NCI-H1436 (cell line): ENCODE measurements at regions not wholly inside any gene's neighbourhood (a gene's known extent, or its start where the extent isn't known, plus 50 kb on each side); places are given as distances from the start of the nearest gene placed in this dataset.
"Not testable (repeated sequence)": the region's sequence is repeated elsewhere in the genome, so short reads cannot be mapped to it uniquely, and the experiment has no call there.

Source experiments
- DNase-seq: peaks from one replicate; lab custom pipeline; 2025; lab: John Stamatoyannopoulos, UW

- DNase-seq: no peak
Observed at GRCh38 chr2:63740020-63740419, 101.7 kb upstream of the UGP2 start.

DNA sequence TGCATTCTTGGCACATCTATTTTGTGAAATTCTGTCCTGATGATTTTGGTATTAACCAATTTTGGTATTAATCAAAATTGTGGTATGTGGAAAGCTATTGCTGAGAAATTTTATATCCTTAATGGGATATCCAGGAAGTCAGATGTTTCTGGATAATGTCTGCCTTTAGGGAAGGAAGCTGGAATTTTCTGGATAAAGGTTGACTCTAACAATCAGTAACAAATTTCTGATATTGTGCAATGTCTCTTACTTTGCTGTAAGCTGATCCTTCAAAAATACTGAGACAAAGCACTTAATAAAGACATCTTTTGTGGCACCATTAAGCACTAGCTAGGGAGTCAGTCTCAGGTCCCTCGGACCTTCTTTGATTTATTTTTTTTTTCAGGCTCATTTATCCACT is 100.8 kb upstream of the UGP2 start:
- no peak for DNase-seq

DNA sequence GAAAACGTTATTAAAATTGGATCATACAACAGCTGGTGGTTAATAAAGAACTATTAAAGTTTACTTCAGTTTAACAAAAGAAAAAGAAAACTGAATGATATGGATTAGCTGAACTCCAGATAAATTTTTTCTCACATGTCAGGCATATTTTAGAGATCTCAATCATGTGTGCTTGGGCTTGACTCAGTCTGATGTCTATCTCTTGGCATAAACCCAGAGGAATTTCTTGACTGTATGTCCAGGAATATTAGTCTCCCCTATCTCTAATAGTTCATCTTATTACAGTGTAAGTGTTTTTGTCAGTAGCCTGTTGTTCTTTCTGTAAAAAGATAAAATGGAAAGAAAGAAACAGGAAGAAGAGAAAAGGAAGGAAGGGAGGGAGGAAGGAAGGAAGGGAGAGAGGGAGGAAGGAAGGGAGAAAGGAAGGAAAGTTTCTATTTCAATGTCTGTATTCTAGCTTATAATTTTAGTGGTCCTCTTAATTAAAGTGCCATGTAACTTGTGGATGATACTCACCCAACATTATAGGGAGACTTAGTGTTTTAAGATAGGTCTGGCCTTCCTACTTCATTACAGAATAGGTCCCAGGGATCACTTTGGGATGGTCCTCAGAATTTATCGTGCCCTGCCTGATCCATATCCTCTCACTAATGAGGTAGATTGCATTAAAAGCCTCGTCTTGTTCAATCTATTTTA is 99.7 kb upstream of the UGP2 start:
- no peak for DNase-seq

GRCh38 chr2:63742580-63742976 is 99.1 kb upstream of the UGP2 start:
- DNase-seq: no peak

DNA sequence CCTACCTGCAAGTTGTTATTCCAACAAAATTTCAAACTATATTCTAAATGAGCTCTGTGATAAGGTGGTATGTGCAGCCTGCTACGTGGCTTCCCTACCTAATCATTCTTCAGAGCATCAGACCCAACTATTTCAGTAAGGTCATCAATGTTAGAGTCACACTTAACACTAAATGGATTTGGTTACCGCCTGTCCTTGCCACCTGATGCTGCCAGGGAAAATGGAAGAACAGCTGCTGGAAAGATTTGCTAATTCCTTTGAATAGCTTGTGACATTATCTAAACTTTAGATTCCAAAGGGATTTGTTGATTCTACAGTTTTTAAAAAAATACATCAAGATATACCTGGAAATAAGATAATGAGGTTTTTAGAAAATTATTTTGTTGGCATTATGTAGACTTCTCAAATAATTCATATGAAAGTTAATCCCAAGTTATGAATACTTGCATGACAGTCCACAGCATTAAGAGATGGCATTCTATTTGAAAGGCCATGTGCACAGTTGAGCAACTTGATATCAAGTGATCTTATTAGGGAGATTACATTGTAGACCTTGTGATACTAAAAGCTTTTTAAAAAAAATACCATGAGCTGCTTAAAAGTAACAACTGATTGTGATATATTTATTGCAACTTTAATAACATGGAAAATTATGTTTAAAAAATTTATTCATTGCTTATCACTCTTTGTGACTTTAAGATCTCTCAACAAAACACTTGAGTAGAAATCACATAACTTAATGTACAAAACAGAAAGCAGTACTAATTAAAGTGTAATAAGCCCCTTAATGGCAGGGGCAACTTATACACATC is 98.3 kb upstream of the UGP2 start:
- no peak for DNase-seq

DNA sequence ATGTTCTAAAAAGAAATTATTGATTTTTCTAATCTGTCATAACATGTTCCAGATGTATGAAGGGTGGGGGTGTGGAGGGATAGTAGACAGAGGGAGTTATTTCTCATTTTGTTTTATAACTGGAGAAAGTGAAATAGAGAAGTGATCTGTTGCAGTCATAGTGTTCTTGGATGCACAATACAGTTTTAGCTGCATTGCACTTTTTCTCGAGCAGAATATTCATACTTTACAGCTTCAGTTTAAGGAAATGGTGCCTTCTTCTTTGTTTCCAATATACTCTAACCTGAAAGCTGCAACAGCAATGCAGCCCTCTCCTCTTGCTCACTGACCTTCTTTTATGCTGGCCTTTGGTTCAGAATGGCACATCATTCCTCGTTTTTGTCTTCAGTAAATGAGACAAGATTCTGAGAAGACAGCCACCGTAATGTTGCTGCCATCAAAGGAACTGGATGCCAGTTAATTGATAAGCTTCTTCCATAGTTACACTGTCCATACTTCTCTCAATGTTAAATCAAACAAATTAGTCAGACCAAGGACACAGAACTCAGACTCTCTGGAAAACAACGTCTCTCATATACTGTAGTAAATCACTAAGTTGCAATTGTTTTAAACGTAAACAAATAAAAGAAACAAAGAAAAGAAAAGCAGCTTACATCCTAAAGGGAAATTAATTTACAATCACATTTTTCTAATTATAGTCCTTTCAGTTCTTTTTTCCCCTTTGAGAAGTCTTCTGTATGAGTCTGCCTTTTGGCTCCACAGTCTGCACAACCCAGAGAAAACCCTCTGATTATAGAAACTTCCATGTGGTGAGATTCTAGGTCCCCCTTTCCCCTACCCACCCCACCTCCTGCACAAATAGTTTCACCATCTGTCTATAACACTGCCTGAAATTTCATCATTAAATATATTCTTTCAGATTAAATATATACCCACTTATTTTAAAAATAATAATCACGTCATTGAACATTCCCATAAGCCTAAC is 97.4 kb upstream of the UGP2 start:
- DNase-seq: no peak

DNA sequence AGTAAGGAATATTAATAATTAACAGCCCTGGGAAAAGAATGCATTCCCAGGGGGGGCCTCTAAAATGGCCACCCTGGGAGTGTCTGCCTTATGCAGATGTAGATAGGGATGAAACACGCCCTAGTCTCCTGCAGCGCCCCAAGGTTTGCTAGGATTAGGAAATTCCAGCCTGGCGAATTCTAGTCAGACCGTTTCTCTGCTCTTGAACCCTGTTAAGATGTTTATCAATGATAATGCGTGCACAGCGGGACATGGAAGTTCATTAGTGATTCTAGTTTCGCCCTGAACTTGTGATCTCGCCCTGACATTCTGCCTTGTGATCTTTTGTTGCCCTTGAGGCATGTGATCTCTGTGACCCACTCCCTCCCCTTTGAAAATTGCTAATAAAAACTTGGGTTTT is 95.1 kb upstream of the UGP2 start:
- DNase-seq: not testable (repeated sequence)

GRCh38 chr2:63751901-63752300 is 89.8 kb upstream of the UGP2 start:
- DNase-seq: no peak

GRCh38 chr2:63755216-63755615 is 86.5 kb upstream of the UGP2 start:
- no peak for DNase-seq

GRCh38 chr2:63755965-63756364 is 85.7 kb upstream of the UGP2 start:
- DNase-seq: no peak

GRCh38 chr2:63763391-63763941 is 78.2 kb upstream of the UGP2 start:
- no peak for DNase-seq

GRCh38 chr2:63764630-63765029 is 77.1 kb upstream of the UGP2 start:
- DNase-seq: no peak

DNA sequence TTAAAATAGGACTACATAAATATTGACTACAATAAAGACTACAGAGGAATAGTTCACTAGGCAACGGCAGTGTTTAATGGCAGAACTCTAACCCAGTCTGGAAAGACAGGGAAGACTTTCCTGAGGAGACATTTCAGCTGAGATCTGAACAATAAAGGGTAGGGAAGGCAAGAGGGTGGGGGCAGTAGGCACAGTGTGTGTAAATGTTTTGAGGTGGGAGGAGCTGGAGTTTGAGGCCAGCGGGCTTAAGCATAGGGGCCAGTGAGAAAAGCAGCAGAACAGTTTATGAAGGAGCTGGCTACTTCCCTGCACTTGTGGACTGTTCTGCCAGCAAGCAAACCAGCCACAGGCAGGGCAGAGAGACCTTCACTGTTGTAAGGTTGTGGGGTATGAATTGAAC is 76.6 kb upstream of the UGP2 start:
- DNase-seq: no peak

DNA sequence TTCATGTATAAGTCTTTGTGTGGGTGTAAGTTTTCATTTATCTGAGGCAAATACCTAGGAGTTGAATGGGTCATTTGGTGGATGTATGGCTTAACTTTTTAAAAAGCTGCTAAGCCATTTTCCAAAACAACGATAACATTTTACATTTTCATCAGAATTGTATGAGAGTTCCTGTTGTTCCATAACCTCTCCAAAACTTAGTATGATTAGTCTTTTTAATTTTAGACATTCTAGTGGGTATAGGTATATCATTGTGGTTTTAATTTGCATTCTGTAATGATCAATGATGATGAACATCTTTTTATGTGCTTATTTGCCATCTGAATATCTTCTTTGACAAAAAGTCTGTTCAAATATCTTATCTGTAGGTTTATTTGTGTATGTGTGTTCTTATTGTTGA is 74.4 kb upstream of the UGP2 start:
- DNase-seq: no peak

- DNase-seq: no peak
Observed at GRCh38 chr2:63768051-63768450, 73.6 kb upstream of the UGP2 start.

DNA sequence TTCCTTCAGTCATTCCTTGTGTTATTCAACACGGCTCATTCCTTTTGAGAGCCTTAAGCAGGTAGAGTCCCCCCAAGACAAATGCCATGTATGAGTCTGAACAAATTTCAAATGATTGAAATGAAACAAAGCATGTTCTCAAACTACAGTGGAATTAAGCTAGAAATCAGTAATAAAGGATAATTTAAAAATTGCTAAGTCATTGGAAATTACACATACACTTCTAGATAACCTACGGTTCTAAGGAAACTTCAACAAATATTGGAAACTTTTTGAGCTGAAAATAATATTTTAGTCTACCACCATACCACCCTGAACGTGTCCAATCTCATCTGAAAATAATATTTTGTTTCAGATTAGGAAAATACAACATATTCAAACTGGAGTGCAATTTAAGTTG is 71.8 kb upstream of the UGP2 start:
- no peak for DNase-seq

- no peak for DNase-seq
Observed at GRCh38 chr2:63772061-63772460, 69.6 kb upstream of the UGP2 start.

DNA sequence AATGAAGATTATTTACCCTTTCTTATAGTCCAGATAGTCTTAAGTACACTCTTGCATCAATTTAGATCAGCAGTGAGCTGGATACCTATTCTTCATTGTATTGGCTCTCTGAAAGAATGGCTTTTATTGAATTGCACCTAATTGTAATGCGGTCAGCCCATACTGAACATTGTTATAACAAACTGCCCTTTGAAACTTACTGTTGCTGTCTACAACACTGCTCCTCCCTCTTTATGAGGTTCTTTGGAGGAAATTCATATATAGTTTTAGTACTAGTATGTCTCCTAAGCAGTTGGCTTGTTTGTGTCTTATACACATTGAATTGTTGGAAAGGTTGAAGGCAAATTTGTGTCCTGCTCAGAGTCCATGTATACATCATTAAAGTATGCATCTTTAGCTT is 66.5 kb upstream of the UGP2 start:
- DNase-seq: no peak

DNA sequence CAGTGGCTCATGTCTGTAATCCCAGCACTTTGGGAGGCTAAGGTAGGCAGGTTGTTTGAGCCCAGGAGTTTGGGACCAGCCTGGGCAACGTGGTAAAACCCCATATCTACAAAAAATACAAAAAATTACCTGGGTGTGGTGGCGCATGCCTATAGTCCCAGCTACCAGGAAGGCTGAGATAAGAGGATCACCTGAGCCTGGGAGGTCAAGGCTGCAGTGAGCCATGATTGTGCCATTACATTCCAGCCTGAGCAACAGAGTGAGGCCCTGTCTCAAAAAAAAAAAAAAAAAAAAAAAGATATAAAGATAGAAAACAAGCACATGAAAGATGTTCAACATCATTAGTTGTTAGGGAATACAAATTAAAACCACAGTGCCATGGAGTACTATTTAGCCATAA is 65.3 kb upstream of the UGP2 start:
- DNase-seq: no peak

GRCh38 chr2:63777816-63778215 is 63.9 kb upstream of the UGP2 start:
- DNase-seq: no peak

DNA sequence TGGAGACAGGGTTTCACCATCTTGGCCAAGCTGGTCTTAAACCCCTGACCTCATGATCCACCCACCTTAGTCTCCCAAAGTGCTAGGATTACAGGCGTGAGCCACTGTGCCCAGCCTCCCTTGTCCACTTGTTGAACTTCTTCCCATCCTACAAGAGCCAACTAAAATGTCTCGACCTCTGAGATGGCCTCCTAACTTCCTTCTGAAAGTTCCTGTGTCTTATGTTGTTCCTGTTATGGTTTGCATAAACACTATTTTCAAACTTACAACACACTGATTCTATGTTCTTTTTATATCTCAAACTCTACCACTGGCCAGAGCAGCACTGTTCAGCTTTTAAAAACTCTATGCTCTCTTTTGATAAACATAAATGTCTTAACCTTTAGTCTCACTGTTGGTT is 63.3 kb upstream of the UGP2 start:
- no peak for DNase-seq

- no peak for DNase-seq
Observed at GRCh38 chr2:63780518-63781155, 61.1 kb upstream of the UGP2 start.
